ENCODE measurements at regions not wholly inside any gene's neighbourhood (a gene's known extent, or its start where the extent isn't known, plus 50 kb on each side); places are given as distances from the start of the nearest gene placed in this dataset.

GRCh38 chr9:26742828-26743476 is 149.7 kb downstream of the CAAP1 start:
- TF ChIP-seq CTCF (conservative IDR thresholded peaks at IDR 0.05; ENCODE audit: low read length) (no peak), EZH2phosphoT487 (IDR thresholded peaks at IDR 0.05; ENCODE audit: borderline replicate concordance) (no peak)
